Fibroblast of lung (primary cell): ENCODE measurements at regions not wholly inside any gene's neighbourhood (a gene's known extent, or its start where the extent isn't known, plus 50 kb on each side); places are given as distances from the start of the nearest gene placed in this dataset.

ENCODE experiments used
- CTCF ChIP-seq, 2 donors: IDR thresholded peaks in 1 of 2; conservative IDR thresholded peaks in 1 of 2; 1 replicate in 1 of 2; 2 replicates in 1 of 2; pipeline ENCODE4 v1.5.1; 2011 to 2012; ENCODE audit warnings: low read length in 2 of 2, control low read depth in 1 of 2, inconsistent platforms in 1 of 2, low read depth in 1 of 2, mild to moderate bottlenecking in 1 of 2
- EZH2 ChIP-seq: IDR thresholded peaks from 2 replicates; pipeline ENCODE4 v1.5.1; 2012; ENCODE audit warnings: low read length, control low read depth, mild to moderate bottlenecking; ENCODE audit errors: missing control alignments

- no peak for TF ChIP-seq CTCF (conservative IDR thresholded peaks at IDR 0.05 in 1 of 2, IDR thresholded peaks at IDR 0.05 in 1 of 2; ENCODE audit: low read depth in 1 of 2, low read length in 2 of 2)
- TF ChIP-seq EZH2, result no peak
Measured at GRCh38 chr20:7189231-7189630, 421.7 kb downstream of the BMP2 start.
